Tibial nerve (tissue), 4 donors: ENCODE measurements at regions not wholly inside any gene's neighbourhood (a gene's known extent, or its start where the extent isn't known, plus 50 kb on each side); places are given as distances from the start of the nearest gene placed in this dataset.

Experiments
- CTCF ChIP-seq, 5 experiments: fragments of 200-600 bp in 3 of 5; fragments of 450-650 bp in 2 of 5; sonication (generic) in 3 of 5; IDR thresholded peaks; one replicate each; pipeline ENCODE4 v1.5.1; 2016 to 2019; ENCODE audit warnings: antibody characterized with exemption in 5 of 5, mild to moderate bottlenecking in 3 of 5, moderate library complexity in 2 of 5
- EP300 ChIP-seq, 2 donors: sonication (generic); formaldehyde crosslinking; IDR thresholded peaks; one replicate each; pipeline ENCODE4 v1.6.1; 2017; ENCODE audit warnings: antibody characterized with exemption in 2 of 2, mild to moderate bottlenecking in 1 of 2
- POLR2A ChIP-seq, 2 donors: fragments of 450-650 bp; IDR thresholded peaks; one replicate each; pipeline ENCODE4 v1.6.1; 2017; ENCODE audit warnings: antibody characterized with exemption in 2 of 2, mild to moderate bottlenecking in 2 of 2, moderate library complexity in 2 of 2

GRCh38 chr7:29642494-29643155 is 79.0 kb downstream of the PRR15 start:
- no peak for TF ChIP-seq CTCF (IDR thresholded peaks at IDR 0.05)
- no peak for TF ChIP-seq EP300 (IDR thresholded peaks at IDR 0.05)
- no peak for TF ChIP-seq POLR2A (IDR thresholded peaks at IDR 0.05)
